Activated CD8-positive, alpha-beta T cell treated with anti-CD3 and anti-CD28 coated beads for 36 hours (primary cell): ENCODE measurements at regions not wholly inside any gene's neighbourhood (a gene's known extent, or its start where the extent isn't known, plus 50 kb on each side); places are given as distances from the start of the nearest gene placed in this dataset.

ENCODE experiments used
- ATAC-seq: fragments of 200-7000 bp; cut with Tn5 transposase; one replicate; pipeline ENCODE4 v1.10.0; 2021; ENCODE audit warnings: mild to moderate bottlenecking, moderate library complexity
- CTCF ChIA-PET: fragments of 350-600 bp; sonication (Branson Sonifier 250); formaldehyde crosslinking; loops from one replicate; lab custom pipeline; 2021; ENCODE audit warnings: antibody characterized with exemption; lab: Charles Lee
- POLR2A ChIA-PET: fragments of 350-600 bp; sonication (Branson Sonifier 250); formaldehyde crosslinking; loops from one replicate; lab custom pipeline; 2021; ENCODE audit warnings: antibody characterized with exemption; lab: Charles Lee
- DNase-seq: peaks from one replicate; pipeline ENCODE4 v3.0.0-alpha.2; 2020
- H3K27ac Mint-ChIP-seq: one replicate; pipeline ENCODE4 v1.8.0; 2021; ENCODE audit warnings: mild to moderate bottlenecking, mixed read lengths
- H3K27me3 Mint-ChIP-seq: one replicate; pipeline ENCODE4 v1.8.0; 2021; ENCODE audit warnings: mixed read lengths
- H3K36me3 Mint-ChIP-seq: one replicate; pipeline ENCODE4 v1.8.0; 2021; ENCODE audit warnings: low read depth, mixed read lengths
- H3K4me1 Mint-ChIP-seq: one replicate; pipeline ENCODE4 v1.8.0; 2021; ENCODE audit warnings: low read depth, mixed read lengths
- H3K4me3 Mint-ChIP-seq: one replicate; pipeline ENCODE4 v1.8.0; 2021; ENCODE audit warnings: mild to moderate bottlenecking, moderate library complexity, mixed read lengths
- H3K9me3 Mint-ChIP-seq: one replicate; pipeline ENCODE4 v1.8.0; 2021; ENCODE audit warnings: mixed read lengths
- intact Hi-C: fragments of 100-400 bp; cut with micrococcal nuclease; formaldehyde crosslinking; loops from one replicate; pipeline ENCODE4 v1.10.0; 2022
- TF ChIP-seq, protein P1 (sequence below): fragments of 200-600 bp; IDR thresholded peaks from one replicate; pipeline ENCODE4 v1.8.0; 2022; ENCODE audit warnings: antibody characterized with exemption, mild to moderate bottlenecking

DNA sequence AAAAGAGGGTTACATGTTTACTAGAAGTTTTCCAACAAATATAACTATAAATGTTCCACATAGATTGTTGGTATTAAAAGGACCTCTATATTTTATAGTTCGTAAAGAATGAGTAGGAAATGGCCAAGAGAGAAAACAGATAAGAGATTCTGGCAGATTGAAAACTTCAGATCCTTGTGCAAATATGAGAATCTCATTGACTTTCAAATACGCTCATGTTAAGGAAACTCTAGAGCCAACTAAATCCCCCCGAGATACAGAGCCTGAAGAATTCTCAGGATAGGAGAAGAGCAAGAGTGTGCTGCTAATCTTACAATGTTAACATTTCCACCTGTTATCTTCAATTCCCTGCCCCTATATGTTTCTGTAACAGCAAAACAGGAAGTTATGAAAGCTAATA is 159.0 kb upstream of the OR13F1 start:
- no peak for ATAC-seq
- Mint-ChIP-seq H3K4me3 (no peak overlapping the region), H3K27me3 (no peaks in the 10 kb centered on the region), H3K4me1 (no peaks in the 10 kb centered on the region), H3K9me3 (no peaks in the 10 kb centered on the region), H3K36me3 (no peaks in the 10 kb centered on the region), H3K27ac (no peak overlapping the region)
- ChIA-PET CTCF (no interaction called here), POLR2A (no interaction called here)
- TF ChIP-seq, protein P1, sequence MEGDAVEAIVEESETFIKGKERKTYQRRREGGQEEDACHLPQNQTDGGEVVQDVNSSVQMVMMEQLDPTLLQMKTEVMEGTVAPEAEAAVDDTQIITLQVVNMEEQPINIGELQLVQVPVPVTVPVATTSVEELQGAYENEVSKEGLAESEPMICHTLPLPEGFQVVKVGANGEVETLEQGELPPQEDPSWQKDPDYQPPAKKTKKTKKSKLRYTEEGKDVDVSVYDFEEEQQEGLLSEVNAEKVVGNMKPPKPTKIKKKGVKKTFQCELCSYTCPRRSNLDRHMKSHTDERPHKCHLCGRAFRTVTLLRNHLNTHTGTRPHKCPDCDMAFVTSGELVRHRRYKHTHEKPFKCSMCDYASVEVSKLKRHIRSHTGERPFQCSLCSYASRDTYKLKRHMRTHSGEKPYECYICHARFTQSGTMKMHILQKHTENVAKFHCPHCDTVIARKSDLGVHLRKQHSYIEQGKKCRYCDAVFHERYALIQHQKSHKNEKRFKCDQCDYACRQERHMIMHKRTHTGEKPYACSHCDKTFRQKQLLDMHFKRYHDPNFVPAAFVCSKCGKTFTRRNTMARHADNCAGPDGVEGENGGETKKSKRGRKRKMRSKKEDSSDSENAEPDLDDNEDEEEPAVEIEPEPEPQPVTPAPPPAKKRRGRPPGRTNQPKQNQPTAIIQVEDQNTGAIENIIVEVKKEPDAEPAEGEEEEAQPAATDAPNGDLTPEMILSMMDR, result no peak
- no peak for DNase-seq
- intact Hi-C loops, result no loop called here

DNA sequence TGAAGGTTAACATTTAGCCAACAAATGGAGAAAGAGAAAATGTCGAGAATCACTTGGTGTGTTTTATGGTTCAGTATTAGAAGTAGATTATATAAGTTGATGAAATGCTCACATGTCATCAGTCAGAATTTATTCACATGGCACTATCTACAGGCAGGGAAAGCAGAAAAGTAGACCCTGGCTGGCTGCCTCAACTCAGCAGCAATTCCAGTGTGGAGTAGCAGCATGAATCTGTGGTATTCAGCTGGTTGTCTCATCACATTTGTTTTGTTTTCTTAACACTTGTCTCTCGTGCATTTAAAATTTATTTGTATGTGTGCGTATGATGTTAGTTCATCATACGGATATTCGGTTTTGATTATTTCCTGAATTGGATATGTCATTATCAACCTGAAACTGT is 153.5 kb upstream of the OR13F1 start:
- POLR2A ChIA-PET, result no interaction called here
- H3K4me3 Mint-ChIP-seq, result no peak overlapping the region
- ATAC-seq (no peak), DNase-seq (no peak)
- H3K27me3 Mint-ChIP-seq, result no peaks in the 10 kb centered on the region
- no peaks in the 10 kb centered on the region for H3K36me3 Mint-ChIP-seq
- no peaks in the 10 kb centered on the region for H3K9me3 Mint-ChIP-seq
- intact Hi-C loops, result no loop called here
- no peak overlapping the region for H3K27ac Mint-ChIP-seq
- CTCF ChIA-PET, result no interaction called here
- H3K4me1 Mint-ChIP-seq, result no peaks in the 10 kb centered on the region
- TF ChIP-seq, protein P1, result no peak

DNA sequence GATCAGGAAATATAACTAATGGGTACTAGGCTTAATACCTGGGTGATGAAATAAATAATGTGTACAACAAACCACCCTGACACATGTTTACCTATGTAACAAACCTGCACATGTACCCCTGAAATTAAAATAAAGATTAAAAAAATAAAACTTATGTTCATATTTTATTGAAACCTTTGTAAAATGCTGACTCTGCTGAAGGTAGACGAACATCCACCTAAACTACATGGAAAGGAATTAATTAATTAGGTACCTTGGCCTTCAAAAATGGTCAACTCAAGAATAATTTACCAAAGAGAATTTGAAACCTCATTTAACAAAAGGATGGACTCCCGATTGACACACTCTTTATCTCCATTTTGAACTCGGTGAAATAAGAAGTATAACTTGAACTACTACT is 152.3 kb upstream of the OR13F1 start:
- no peak for DNase-seq
- Mint-ChIP-seq H3K27me3 (no peaks in the 10 kb centered on the region), H3K27ac (no peak overlapping the region), H3K4me1 (no peaks in the 10 kb centered on the region), H3K9me3 (no peaks in the 10 kb centered on the region), H3K36me3 (no peaks in the 10 kb centered on the region), H3K4me3 (no peak overlapping the region)
- TF ChIP-seq, protein P1, result no peak
- ChIA-PET CTCF (no interaction called here), POLR2A (no interaction called here)
- intact Hi-C loops, result no loop called here
- no peak for ATAC-seq

DNA sequence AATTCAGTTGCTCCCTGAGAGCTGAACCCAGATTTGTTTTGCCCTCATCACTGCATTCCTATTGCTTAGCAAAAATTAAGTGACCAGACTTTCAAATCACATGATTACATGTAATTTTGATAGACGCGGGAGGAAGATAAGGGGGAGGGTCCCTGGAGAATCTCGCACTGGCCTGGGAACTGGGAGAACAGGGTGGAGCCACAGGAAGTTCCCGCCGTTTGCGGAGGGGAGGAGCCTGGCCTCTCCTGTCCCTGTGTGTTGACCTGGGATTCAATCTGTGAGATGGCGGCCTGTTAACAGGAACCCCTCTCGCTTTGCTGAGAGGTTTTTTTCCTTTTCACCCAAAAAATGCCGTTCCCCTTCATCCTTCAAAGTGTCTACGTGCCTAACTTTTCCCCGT is 142.9 kb upstream of the OR13F1 start:
- TF ChIP-seq, protein P1, result no peak
- intact Hi-C loops, result no loop called here
- H3K27ac Mint-ChIP-seq, result no peak overlapping the region
- ChIA-PET CTCF (no interaction called here), POLR2A (no interaction called here)
- H3K9me3 Mint-ChIP-seq, result peaks cover 3% of the 10 kb centered on the region
- no peaks in the 10 kb centered on the region for H3K36me3 Mint-ChIP-seq
- no peaks in the 10 kb centered on the region for H3K4me1 Mint-ChIP-seq
- no peak overlapping the region for H3K4me3 Mint-ChIP-seq
- ATAC-seq (no peak), DNase-seq (no peak)
- no peaks in the 10 kb centered on the region for H3K27me3 Mint-ChIP-seq

GRCh38 chr9:104362912-104363472 is 141.1 kb upstream of the OR13F1 start:
- intact Hi-C loops, result no loop called here
- TF ChIP-seq, protein P1, result no peak
- no peaks in the 10 kb centered on the region for H3K27me3 Mint-ChIP-seq
- POLR2A ChIA-PET, result no interaction called here
- no peak overlapping the region for H3K27ac Mint-ChIP-seq
- no peak overlapping the region for H3K4me3 Mint-ChIP-seq
- H3K36me3 Mint-ChIP-seq, result no peaks in the 10 kb centered on the region
- H3K9me3 Mint-ChIP-seq, result peaks cover 3% of the 10 kb centered on the region
- CTCF ChIA-PET, result no interaction called here
- H3K4me1 Mint-ChIP-seq, result no peaks in the 10 kb centered on the region
- ATAC-seq (no peak), DNase-seq (no peak)
